GM12872 (cell line): ENCODE measurements at regions not wholly inside any gene's neighbourhood (a gene's known extent, or its start where the extent isn't known, plus 50 kb on each side); places are given as distances from the start of the nearest gene placed in this dataset.

Experiments
- CTCF ChIP-seq: IDR thresholded peaks from 3 replicates; pipeline ENCODE4 v1.5.1; 2011; ENCODE audit warnings: low read depth, mild to moderate bottlenecking, low read length, moderate library complexity; ENCODE audit not compliant: insufficient read depth

GRCh38 chr6:48419992-48420391 lies 309.0 kb upstream of the PTCHD4 start:
- TF ChIP-seq CTCF = no peak

GRCh38 chr6:48417927-48418326 lies 306.9 kb upstream of the PTCHD4 start:
- no peak for TF ChIP-seq CTCF

GRCh38 chr6:48412656-48413055 lies 301.7 kb upstream of the PTCHD4 start:
- no peak for TF ChIP-seq CTCF

GRCh38 chr6:48404927-48405326 lies 293.9 kb upstream of the PTCHD4 start:
- no peak for TF ChIP-seq CTCF

GRCh38 chr6:48403587-48403986 lies 292.6 kb upstream of the PTCHD4 start:
- no peak for TF ChIP-seq CTCF

GRCh38 chr6:48401016-48401415 lies 290.0 kb upstream of the PTCHD4 start:
- no peak for TF ChIP-seq CTCF

GRCh38 chr6:48397887-48398286 lies 286.9 kb upstream of the PTCHD4 start:
- no peak for TF ChIP-seq CTCF
